Nephron (organoid): ENCODE measurements at regions not wholly inside any gene's neighbourhood (a gene's known extent, or its start where the extent isn't known, plus 50 kb on each side); places are given as distances from the start of the nearest gene placed in this dataset.

Experiments
- H3K27ac Mint-ChIP-seq, 3 experiments: 2 replicates each; pipeline ENCODE4 v1.8.0; 2020; ENCODE audit warnings: mixed read lengths in 3 of 3, mild to moderate bottlenecking in 2 of 3, moderate library complexity in 1 of 3
- H3K27me3 Mint-ChIP-seq: 2 replicates; pipeline ENCODE4 v1.8.0; 2021; ENCODE audit warnings: low read depth, mild to moderate bottlenecking, moderate library complexity, mixed read lengths
- H3K36me3 Mint-ChIP-seq: 2 replicates; pipeline ENCODE4 v1.8.0; 2020; ENCODE audit warnings: low read depth, mixed read lengths
- H3K4me1 Mint-ChIP-seq: 2 replicates; pipeline ENCODE4 v1.8.0; 2020; ENCODE audit warnings: mixed read lengths
- H3K4me3 Mint-ChIP-seq, 3 experiments: 2 replicates each; pipeline ENCODE4 v1.8.0; 2020; ENCODE audit warnings: mild to moderate bottlenecking in 3 of 3, mixed read lengths in 3 of 3, moderate library complexity in 2 of 3
- H3K9me3 Mint-ChIP-seq: 2 replicates; pipeline ENCODE4 v1.8.0; 2020; ENCODE audit warnings: mixed read lengths
- TF ChIP-seq, protein P1 (sequence below), 3 experiments: fragments of 200-600 bp; sonication (generic); IDR thresholded peaks; one replicate each; pipeline ENCODE4 v1.5.0; 2021; ENCODE audit warnings: antibody characterized with exemption in 3 of 3; ENCODE audit not compliant: unreplicated experiment in 3 of 3

DNA sequence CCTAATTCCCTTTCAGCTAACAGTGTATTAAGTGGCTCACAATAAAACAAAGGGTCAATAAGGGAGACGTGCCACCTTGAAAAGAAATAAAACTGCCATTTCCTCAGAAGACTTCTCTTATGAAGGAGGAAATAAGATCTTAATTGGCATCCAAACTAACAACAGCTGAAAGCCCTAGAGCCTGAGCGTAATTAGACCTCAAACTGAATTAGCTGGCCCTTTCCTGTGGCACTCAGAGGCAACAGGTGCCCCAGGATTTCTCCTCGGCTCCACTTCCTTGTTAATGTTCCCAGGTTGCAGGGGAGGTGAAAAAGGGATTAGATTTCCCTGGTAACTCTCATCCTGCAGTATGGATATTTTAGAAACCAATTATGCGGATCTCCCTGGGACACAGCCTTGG, 804.3 kb downstream of the DCDC2C start:
- Mint-ChIP-seq H3K36me3 (no peaks in the 10 kb centered on the region), H3K4me1 (peaks cover 20% of the 10 kb centered on the region), H3K9me3 (peaks cover 5% of the 10 kb centered on the region), H3K27me3 (no peaks in the 10 kb centered on the region), H3K27ac (peak overlapping the region in 1 of 3 experiments; percentile 60), H3K4me3 (no peak overlapping the region)
- TF ChIP-seq, protein P1, sequence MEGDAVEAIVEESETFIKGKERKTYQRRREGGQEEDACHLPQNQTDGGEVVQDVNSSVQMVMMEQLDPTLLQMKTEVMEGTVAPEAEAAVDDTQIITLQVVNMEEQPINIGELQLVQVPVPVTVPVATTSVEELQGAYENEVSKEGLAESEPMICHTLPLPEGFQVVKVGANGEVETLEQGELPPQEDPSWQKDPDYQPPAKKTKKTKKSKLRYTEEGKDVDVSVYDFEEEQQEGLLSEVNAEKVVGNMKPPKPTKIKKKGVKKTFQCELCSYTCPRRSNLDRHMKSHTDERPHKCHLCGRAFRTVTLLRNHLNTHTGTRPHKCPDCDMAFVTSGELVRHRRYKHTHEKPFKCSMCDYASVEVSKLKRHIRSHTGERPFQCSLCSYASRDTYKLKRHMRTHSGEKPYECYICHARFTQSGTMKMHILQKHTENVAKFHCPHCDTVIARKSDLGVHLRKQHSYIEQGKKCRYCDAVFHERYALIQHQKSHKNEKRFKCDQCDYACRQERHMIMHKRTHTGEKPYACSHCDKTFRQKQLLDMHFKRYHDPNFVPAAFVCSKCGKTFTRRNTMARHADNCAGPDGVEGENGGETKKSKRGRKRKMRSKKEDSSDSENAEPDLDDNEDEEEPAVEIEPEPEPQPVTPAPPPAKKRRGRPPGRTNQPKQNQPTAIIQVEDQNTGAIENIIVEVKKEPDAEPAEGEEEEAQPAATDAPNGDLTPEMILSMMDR (IDR thresholded peaks at IDR 0.05; ENCODE audit: unreplicated experiment in 3 of 3), result no peak

DNA sequence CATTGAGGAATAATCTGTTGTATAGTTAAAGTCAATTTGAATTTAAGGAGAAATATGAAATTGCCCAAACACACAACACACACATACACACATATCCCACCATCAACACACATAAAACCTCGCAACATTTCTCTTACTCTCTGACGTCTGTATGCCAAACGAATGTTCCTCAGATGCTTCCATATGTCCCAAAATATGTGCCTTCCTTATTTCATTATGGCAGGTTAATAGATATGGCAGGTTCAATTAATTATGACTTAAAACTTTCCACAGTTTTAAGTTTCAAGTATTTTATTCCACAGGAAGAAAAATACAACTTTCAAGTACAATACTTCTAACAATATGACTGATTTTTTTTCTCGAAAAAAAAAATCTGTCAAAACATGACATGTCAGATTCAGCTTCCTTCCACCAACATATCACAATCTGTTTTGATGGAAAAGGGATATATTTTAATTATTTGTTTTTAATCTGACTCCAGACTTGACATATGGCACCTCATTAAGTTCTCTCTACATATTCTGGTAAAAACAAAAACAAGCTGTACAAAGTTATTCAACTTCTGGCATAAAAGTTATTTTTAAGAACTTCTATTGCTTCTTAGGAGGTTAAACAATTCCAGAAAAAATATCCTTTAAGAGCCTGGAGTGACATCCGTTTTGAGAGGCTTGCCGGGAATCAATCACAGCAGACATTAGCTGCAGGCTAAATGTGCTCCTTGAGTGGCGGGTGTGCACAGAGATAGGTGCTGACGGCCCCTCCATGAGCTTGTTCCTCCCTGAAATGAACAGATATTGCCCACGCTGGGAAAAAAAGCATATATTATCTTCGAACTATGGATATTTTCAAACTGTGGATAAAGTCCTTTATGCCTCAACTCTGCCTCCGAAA, 812.7 kb downstream of the DCDC2C start:
- Mint-ChIP-seq H3K9me3 (peaks cover 7% of the 10 kb centered on the region), H3K27ac (no peak overlapping the region), H3K4me3 (no peak overlapping the region), H3K36me3 (no peaks in the 10 kb centered on the region), H3K4me1 (no peaks in the 10 kb centered on the region), H3K27me3 (no peaks in the 10 kb centered on the region)
- TF ChIP-seq, protein P1 (IDR thresholded peaks at IDR 0.05; ENCODE audit: unreplicated experiment in 3 of 3), result no peak

DNA sequence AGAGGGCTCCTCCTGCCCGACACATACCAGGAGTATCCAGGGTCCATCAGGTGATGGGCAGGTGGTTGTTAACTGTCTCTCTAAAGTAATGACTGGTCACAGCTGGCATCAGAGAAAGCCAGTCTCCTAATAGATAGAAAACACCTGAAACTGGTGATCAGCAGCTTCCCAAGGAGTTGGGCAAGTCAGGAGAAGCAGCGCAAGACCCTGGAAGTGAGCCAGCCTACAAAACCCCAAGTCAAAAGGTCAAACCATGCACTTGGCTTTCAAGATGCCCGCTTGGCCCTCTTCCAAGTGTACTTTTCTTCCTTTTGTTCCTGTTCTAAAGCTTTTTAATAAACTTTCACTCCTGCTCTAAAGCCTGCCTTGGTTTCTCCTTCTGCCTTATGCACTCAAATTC, 815.2 kb downstream of the DCDC2C start:
- Mint-ChIP-seq H3K4me1 (no peaks in the 10 kb centered on the region), H3K27ac (no peak overlapping the region), H3K4me3 (no peak overlapping the region), H3K36me3 (no peaks in the 10 kb centered on the region), H3K27me3 (no peaks in the 10 kb centered on the region), H3K9me3 (peaks cover 6% of the 10 kb centered on the region)
- TF ChIP-seq, protein P1 (IDR thresholded peaks at IDR 0.05; ENCODE audit: unreplicated experiment in 3 of 3), result no peak

DNA sequence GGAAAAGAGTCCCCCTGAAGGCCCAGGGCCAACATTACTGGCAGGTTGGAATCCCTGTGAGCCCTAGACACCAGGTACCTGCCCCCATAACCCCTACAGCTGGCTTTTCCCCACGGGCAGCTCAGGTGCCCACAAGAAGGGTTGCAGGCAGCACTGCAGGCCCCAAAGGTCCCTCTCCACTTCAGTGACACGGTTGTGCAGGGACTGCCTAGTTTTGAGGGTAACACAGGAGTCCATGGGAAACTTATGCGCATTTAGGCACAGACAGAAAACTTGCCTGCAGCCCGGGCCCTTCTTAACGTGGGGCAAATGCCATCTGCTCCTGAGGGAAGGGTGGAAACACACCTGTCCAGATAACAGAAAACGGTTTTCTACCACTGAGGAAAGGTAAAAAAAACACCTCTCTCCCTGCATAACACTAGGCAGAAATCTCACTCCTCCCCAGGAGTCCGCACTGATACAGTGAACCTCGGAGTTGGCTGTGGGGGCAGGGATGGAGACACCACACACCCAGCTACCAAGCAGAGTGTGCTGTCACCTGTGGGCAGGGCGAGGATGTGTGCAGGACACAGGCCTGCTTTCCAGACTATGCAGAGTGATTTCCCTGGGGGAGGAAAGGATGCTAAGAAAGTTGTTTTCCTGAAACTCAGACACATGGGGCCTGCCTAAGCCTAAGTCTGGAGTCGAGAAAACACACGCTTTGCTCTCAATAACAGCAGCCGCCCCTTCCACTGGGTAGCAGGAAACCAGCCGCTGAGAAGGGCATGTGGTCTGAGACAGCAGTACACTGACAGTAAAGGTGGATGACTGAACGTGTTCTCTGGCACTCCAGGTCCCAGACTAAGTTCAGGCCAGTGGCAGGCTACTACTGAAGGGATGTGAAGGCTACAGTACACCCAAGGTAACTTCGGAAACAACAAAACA, 819.4 kb downstream of the DCDC2C start:
- no peak overlapping the region for H3K27ac Mint-ChIP-seq
- no peaks in the 10 kb centered on the region for H3K36me3 Mint-ChIP-seq

DNA sequence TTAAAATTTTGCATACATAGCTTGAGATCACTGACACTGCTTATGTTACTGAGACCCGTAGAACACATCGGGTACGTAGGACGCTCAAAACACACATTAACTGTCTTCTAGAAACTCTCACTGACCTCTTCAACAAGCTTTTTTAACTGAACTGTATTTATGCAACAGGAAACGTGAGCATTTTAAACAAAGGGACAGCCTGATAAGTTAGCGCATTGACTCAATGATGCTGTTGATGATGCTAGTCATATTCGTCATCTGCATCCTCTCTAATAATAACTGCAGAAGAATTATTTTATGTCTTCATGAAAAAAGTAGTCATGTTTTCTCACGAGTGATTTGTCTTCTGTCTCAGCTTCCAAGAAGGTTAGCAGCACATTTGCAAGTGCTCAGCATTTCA, 824.0 kb downstream of the DCDC2C start:
- H3K27ac Mint-ChIP-seq, result no peak overlapping the region
- H3K36me3 Mint-ChIP-seq, result no peaks in the 10 kb centered on the region
- TF ChIP-seq, protein P1 (IDR thresholded peaks at IDR 0.05; ENCODE audit: unreplicated experiment in 3 of 3), result no peak
- no peak overlapping the region for H3K4me3 Mint-ChIP-seq
- peaks cover 3% of the 10 kb centered on the region for H3K9me3 Mint-ChIP-seq
- H3K4me1 Mint-ChIP-seq, result no peaks in the 10 kb centered on the region
- no peaks in the 10 kb centered on the region for H3K27me3 Mint-ChIP-seq

More for the DNA sequence above, 819.4 kb downstream of the DCDC2C start:
- Mint-ChIP-seq H3K4me3 (no peak overlapping the region), H3K27me3 (no peaks in the 10 kb centered on the region), H3K4me1 (no peaks in the 10 kb centered on the region), H3K9me3 (peaks cover 3% of the 10 kb centered on the region)
- TF ChIP-seq, protein P1 (IDR thresholded peaks at IDR 0.05; ENCODE audit: unreplicated experiment in 3 of 3), result no peak
